Activated CD8-positive, alpha-beta T cell treated with anti-CD3 and anti-CD28 coated beads for 36 hours (primary cell): ENCODE measurements at regions not wholly inside any gene's neighbourhood (a gene's known extent, or its start where the extent isn't known, plus 50 kb on each side); places are given as distances from the start of the nearest gene placed in this dataset.

ENCODE experiments used
- ATAC-seq: fragments of 200-7000 bp; cut with Tn5 transposase; one replicate; pipeline ENCODE4 v1.10.0; 2021; ENCODE audit warnings: mild to moderate bottlenecking, moderate library complexity
- CTCF ChIA-PET: fragments of 350-600 bp; sonication (Branson Sonifier 250); formaldehyde crosslinking; loops from one replicate; lab custom pipeline; 2021; ENCODE audit warnings: antibody characterized with exemption; lab: Charles Lee
- POLR2A ChIA-PET: fragments of 350-600 bp; sonication (Branson Sonifier 250); formaldehyde crosslinking; loops from one replicate; lab custom pipeline; 2021; ENCODE audit warnings: antibody characterized with exemption; lab: Charles Lee
- DNase-seq: peaks from one replicate; pipeline ENCODE4 v3.0.0-alpha.2; 2020
- H3K27ac Mint-ChIP-seq: one replicate; pipeline ENCODE4 v1.8.0; 2021; ENCODE audit warnings: mild to moderate bottlenecking, mixed read lengths
- H3K27me3 Mint-ChIP-seq: one replicate; pipeline ENCODE4 v1.8.0; 2021; ENCODE audit warnings: mixed read lengths
- H3K36me3 Mint-ChIP-seq: one replicate; pipeline ENCODE4 v1.8.0; 2021; ENCODE audit warnings: low read depth, mixed read lengths
- H3K4me1 Mint-ChIP-seq: one replicate; pipeline ENCODE4 v1.8.0; 2021; ENCODE audit warnings: low read depth, mixed read lengths
- H3K4me3 Mint-ChIP-seq: one replicate; pipeline ENCODE4 v1.8.0; 2021; ENCODE audit warnings: mild to moderate bottlenecking, moderate library complexity, mixed read lengths
- H3K9me3 Mint-ChIP-seq: one replicate; pipeline ENCODE4 v1.8.0; 2021; ENCODE audit warnings: mixed read lengths
- intact Hi-C: fragments of 100-400 bp; cut with micrococcal nuclease; formaldehyde crosslinking; loops from one replicate; pipeline ENCODE4 v1.10.0; 2022
- TF ChIP-seq, protein P1 (sequence below): fragments of 200-600 bp; IDR thresholded peaks from one replicate; pipeline ENCODE4 v1.8.0; 2022; ENCODE audit warnings: antibody characterized with exemption, mild to moderate bottlenecking

GRCh38 chr20:4411744-4412143, 162.7 kb upstream of the ADRA1D start:
- TF ChIP-seq, protein P1, sequence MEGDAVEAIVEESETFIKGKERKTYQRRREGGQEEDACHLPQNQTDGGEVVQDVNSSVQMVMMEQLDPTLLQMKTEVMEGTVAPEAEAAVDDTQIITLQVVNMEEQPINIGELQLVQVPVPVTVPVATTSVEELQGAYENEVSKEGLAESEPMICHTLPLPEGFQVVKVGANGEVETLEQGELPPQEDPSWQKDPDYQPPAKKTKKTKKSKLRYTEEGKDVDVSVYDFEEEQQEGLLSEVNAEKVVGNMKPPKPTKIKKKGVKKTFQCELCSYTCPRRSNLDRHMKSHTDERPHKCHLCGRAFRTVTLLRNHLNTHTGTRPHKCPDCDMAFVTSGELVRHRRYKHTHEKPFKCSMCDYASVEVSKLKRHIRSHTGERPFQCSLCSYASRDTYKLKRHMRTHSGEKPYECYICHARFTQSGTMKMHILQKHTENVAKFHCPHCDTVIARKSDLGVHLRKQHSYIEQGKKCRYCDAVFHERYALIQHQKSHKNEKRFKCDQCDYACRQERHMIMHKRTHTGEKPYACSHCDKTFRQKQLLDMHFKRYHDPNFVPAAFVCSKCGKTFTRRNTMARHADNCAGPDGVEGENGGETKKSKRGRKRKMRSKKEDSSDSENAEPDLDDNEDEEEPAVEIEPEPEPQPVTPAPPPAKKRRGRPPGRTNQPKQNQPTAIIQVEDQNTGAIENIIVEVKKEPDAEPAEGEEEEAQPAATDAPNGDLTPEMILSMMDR, result no peak
- H3K36me3 Mint-ChIP-seq, result no peaks in the 10 kb centered on the region
- H3K4me1 Mint-ChIP-seq, result no peaks in the 10 kb centered on the region
- H3K27me3 Mint-ChIP-seq, result no peaks in the 10 kb centered on the region
- H3K27ac Mint-ChIP-seq, result no peak overlapping the region
- H3K9me3 Mint-ChIP-seq, result no peaks in the 10 kb centered on the region
- CTCF ChIA-PET, result no interaction called here
- no peak for ATAC-seq
- POLR2A ChIA-PET, result no interaction called here
- DNase-seq, result no peak
- intact Hi-C loops, result no loop called here
- H3K4me3 Mint-ChIP-seq, result no peak overlapping the region

- ChIA-PET CTCF (no interaction called here), POLR2A (interaction anchor here (0.6 kb wide), 1 partner anchor 318 kb away, joined by 3 read pairs; no protein-coding TSS in a partner anchor)
- H3K9me3 Mint-ChIP-seq, result no peaks in the 10 kb centered on the region
- H3K4me3 Mint-ChIP-seq, result no peak overlapping the region
- TF ChIP-seq, protein P1, result no peak
- no peak overlapping the region for H3K27ac Mint-ChIP-seq
- intact Hi-C loops, result no loop called here
- no peaks in the 10 kb centered on the region for H3K4me1 Mint-ChIP-seq
- DNase-seq (no peak), ATAC-seq (no peak)
- peaks cover 3% of the 10 kb centered on the region for H3K27me3 Mint-ChIP-seq
- H3K36me3 Mint-ChIP-seq, result no peaks in the 10 kb centered on the region
These were observed 157.5 kb upstream of the ADRA1D start for GRCh38 chr20:4406627-4407026.

DNA sequence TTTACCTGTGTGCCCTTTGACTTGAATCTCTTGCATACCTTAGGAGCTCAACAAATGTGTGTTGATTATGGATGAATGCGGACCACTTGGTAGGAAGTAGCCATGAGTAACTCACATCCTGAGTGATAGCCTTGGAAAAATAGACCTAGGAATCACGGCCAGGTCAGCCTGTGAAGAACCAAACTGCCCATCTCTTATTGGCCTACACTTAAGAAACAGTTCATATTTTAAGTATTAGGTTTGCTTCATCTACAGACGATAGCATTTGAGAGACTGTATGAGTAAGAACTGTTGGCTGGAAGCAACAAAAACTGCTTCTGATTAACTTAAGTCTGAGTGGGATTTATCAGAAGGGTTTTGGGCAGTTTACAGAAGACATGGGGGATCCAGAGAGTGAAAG, 152.5 kb upstream of the ADRA1D start:
- intact Hi-C loops, result no loop called here

DNA sequence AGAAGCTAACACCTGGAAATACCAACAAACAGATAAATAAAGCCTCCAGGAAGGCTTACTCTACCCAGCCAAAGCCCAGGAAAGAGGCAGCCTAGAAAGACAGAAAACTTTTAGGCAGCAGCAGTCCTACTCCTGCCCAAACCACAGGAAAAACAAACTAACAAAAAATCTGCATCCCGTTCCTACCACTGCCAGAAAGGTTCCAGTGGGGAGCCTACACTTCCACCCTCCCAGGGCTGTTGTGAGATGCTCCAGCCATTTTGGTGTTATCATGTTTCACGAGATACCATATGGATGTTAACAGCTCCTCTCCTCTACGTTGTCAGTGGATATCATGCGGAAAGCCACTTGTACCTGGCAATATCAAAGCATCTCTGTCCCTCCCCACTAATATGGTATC, 135.9 kb upstream of the ADRA1D start:
- no peak overlapping the region for H3K4me3 Mint-ChIP-seq
- H3K36me3 Mint-ChIP-seq, result no peaks in the 10 kb centered on the region
- ChIA-PET CTCF (no interaction called here), POLR2A (no interaction called here)
- no peaks in the 10 kb centered on the region for H3K4me1 Mint-ChIP-seq
- H3K27ac Mint-ChIP-seq, result no peak overlapping the region
- TF ChIP-seq, protein P1, result no peak
- H3K27me3 Mint-ChIP-seq, result peaks cover 33% of the 10 kb centered on the region
- intact Hi-C loops, result no loop called here
- no peak for ATAC-seq
- no peaks in the 10 kb centered on the region for H3K9me3 Mint-ChIP-seq
- no peak for DNase-seq

More for the DNA sequence above, 152.5 kb upstream of the ADRA1D start:
- peaks cover 17% of the 10 kb centered on the region for H3K27me3 Mint-ChIP-seq
- ATAC-seq (no peak), DNase-seq (no peak)
- H3K4me3 Mint-ChIP-seq, result no peak overlapping the region
- TF ChIP-seq, protein P1, result no peak
- ChIA-PET CTCF (no interaction called here), POLR2A (no interaction called here)
- H3K4me1 Mint-ChIP-seq, result no peaks in the 10 kb centered on the region
- H3K9me3 Mint-ChIP-seq, result no peaks in the 10 kb centered on the region
- H3K27ac Mint-ChIP-seq, result no peak overlapping the region
- H3K36me3 Mint-ChIP-seq, result no peaks in the 10 kb centered on the region

GRCh38 chr20:4383961-4384360, 134.9 kb upstream of the ADRA1D start:
- Mint-ChIP-seq H3K4me1 (no peaks in the 10 kb centered on the region), H3K36me3 (no peaks in the 10 kb centered on the region), H3K9me3 (no peaks in the 10 kb centered on the region), H3K27ac (no peak overlapping the region), H3K27me3 (peaks cover 36% of the 10 kb centered on the region), H3K4me3 (no peak overlapping the region)
- DNase-seq (no peak), ATAC-seq (no peak)
- intact Hi-C loops, result no loop called here
- CTCF ChIA-PET, result no interaction called here
- POLR2A ChIA-PET, result no interaction called here
- TF ChIP-seq, protein P1, result no peak
